ENCODE measurements at regions not wholly inside any gene's neighbourhood (a gene's known extent, or its start where the extent isn't known, plus 50 kb on each side); places are given as distances from the start of the nearest gene placed in this dataset.

- no peak overlapping the region for H3K27ac Mint-ChIP-seq (ENCODE audit: unreplicated experiment)
- H3K36me3 Mint-ChIP-seq (ENCODE audit: unreplicated experiment) = peaks cover 9% of the 10 kb centered on the region
- no peaks in the 10 kb centered on the region for H3K27me3 Mint-ChIP-seq (ENCODE audit: unreplicated experiment)
- TF ChIP-seq CTCF (IDR thresholded peaks at IDR 0.05; ENCODE audit: partially characterized antibody, unreplicated experiment) = no peak
- peaks cover 3% of the 10 kb centered on the region for H3K9me3 Mint-ChIP-seq (ENCODE audit: unreplicated experiment)
- H3K4me1 Mint-ChIP-seq (ENCODE audit: low read depth, unreplicated experiment) = no peaks in the 10 kb centered on the region
- no peak for DNase-seq
- no peak overlapping the region for H3K4me3 Mint-ChIP-seq (ENCODE audit: unreplicated experiment)
These were observed 415.0 kb downstream of the FOXO1 start for GRCh38 chr13:40251343-40252032.

- Mint-ChIP-seq H3K27ac (ENCODE audit: unreplicated experiment) (no peak overlapping the region), H3K9me3 (ENCODE audit: unreplicated experiment) (peaks cover 3% of the 10 kb centered on the region), H3K36me3 (ENCODE audit: unreplicated experiment) (peaks cover 9% of the 10 kb centered on the region), H3K4me1 (ENCODE audit: low read depth, unreplicated experiment) (no peaks in the 10 kb centered on the region), H3K4me3 (ENCODE audit: unreplicated experiment) (no peak overlapping the region), H3K27me3 (ENCODE audit: unreplicated experiment) (no peaks in the 10 kb centered on the region)
- no peak for TF ChIP-seq CTCF (IDR thresholded peaks at IDR 0.05; ENCODE audit: partially characterized antibody, unreplicated experiment)
- no peak for DNase-seq
These were observed 414.2 kb downstream of the FOXO1 start for GRCh38 chr13:40252241-40252640.

GRCh38 chr13:40252676-40253075, 413.8 kb downstream of the FOXO1 start:
- Mint-ChIP-seq H3K27me3 (ENCODE audit: unreplicated experiment) (no peaks in the 10 kb centered on the region), H3K27ac (ENCODE audit: unreplicated experiment) (no peak overlapping the region), H3K4me3 (ENCODE audit: unreplicated experiment) (no peak overlapping the region), H3K36me3 (ENCODE audit: unreplicated experiment) (peaks cover 9% of the 10 kb centered on the region), H3K9me3 (ENCODE audit: unreplicated experiment) (peaks cover 3% of the 10 kb centered on the region), H3K4me1 (ENCODE audit: low read depth, unreplicated experiment) (no peaks in the 10 kb centered on the region)
- DNase-seq = no peak
- no peak for TF ChIP-seq CTCF (IDR thresholded peaks at IDR 0.05; ENCODE audit: partially characterized antibody, unreplicated experiment)

GRCh38 chr13:40254394-40254793, 412.0 kb downstream of the FOXO1 start:
- Mint-ChIP-seq H3K9me3 (ENCODE audit: unreplicated experiment) (no peaks in the 10 kb centered on the region), H3K4me3 (ENCODE audit: unreplicated experiment) (no peak overlapping the region), H3K36me3 (ENCODE audit: unreplicated experiment) (no peaks in the 10 kb centered on the region), H3K4me1 (ENCODE audit: low read depth, unreplicated experiment) (no peaks in the 10 kb centered on the region), H3K27ac (ENCODE audit: unreplicated experiment) (no peak overlapping the region), H3K27me3 (ENCODE audit: unreplicated experiment) (no peaks in the 10 kb centered on the region)
- TF ChIP-seq CTCF (IDR thresholded peaks at IDR 0.05; ENCODE audit: partially characterized antibody, unreplicated experiment) = no peak
- no peak for DNase-seq

GRCh38 chr13:40255551-40255950, 410.9 kb downstream of the FOXO1 start:
- TF ChIP-seq CTCF (IDR thresholded peaks at IDR 0.05; ENCODE audit: partially characterized antibody, unreplicated experiment) = no peak
- no peaks in the 10 kb centered on the region for H3K4me1 Mint-ChIP-seq (ENCODE audit: low read depth, unreplicated experiment)
- no peaks in the 10 kb centered on the region for H3K9me3 Mint-ChIP-seq (ENCODE audit: unreplicated experiment)
- no peak for DNase-seq
- H3K27ac Mint-ChIP-seq (ENCODE audit: unreplicated experiment) = no peak overlapping the region
- no peaks in the 10 kb centered on the region for H3K27me3 Mint-ChIP-seq (ENCODE audit: unreplicated experiment)
- H3K4me3 Mint-ChIP-seq (ENCODE audit: unreplicated experiment) = no peak overlapping the region
- no peaks in the 10 kb centered on the region for H3K36me3 Mint-ChIP-seq (ENCODE audit: unreplicated experiment)

Measured in glutamatergic neuron (in vitro differentiated cells).